ENCODE measurements at regions not wholly inside any gene's neighbourhood (a gene's known extent, or its start where the extent isn't known, plus 50 kb on each side); places are given as distances from the start of the nearest gene placed in this dataset.

DNA sequence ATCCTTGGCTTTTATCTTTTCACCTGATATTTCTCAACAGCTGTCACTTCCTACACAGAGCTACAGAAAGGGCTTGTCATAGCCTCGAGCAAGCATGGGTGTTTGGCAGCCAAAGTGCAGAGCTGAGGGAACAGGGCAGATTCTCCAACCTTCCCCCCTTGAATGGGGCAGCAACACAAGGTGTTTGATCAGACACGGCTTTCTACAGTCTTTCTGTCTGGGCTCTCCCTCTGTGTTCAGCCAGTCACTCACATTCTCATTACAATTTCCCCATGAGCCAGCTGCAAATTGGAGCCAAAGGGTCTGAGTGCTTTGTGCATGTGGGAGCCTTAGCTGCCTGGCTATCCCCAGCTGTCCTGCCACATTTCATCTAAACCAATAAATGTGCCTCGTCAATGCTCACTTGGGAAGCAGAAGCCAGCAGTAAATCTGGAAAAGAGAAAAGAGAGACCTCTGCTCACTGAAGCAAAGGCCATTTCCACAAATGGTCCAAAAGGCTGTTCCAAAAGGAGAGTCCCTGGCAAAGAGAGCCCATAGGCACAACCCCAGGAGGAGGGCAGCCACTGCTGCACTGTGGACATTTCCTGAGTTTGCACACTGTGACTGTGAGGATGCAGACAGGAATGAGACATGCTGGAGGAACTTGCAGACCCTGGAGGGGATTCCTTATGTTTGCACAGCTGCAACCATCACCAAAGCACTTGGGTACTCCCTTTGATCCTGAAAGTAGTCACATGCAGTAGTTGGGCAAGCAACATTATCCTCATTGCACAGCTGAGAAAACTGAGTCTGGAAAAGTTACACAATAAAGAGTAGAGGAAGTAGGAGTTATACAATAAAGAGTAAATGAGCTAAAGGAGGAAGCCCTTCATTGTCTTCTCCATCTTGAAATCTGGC, 186.8 kb downstream of the FAM181B start:
- H3K4me3 Mint-ChIP-seq (ENCODE audit: low read depth), result no peak overlapping the region
- H3K9me3 Mint-ChIP-seq (ENCODE audit: low read depth), result no peaks in the 10 kb centered on the region
- DNase-seq (ENCODE audit: low spot score, unreplicated experiment), result peak; percentile 9
- H3K27ac Mint-ChIP-seq, result no peak overlapping the region
- H3K36me3 Mint-ChIP-seq (ENCODE audit: insufficient read depth), result no peaks in the 10 kb centered on the region
- TF ChIP-seq, protein P1, sequence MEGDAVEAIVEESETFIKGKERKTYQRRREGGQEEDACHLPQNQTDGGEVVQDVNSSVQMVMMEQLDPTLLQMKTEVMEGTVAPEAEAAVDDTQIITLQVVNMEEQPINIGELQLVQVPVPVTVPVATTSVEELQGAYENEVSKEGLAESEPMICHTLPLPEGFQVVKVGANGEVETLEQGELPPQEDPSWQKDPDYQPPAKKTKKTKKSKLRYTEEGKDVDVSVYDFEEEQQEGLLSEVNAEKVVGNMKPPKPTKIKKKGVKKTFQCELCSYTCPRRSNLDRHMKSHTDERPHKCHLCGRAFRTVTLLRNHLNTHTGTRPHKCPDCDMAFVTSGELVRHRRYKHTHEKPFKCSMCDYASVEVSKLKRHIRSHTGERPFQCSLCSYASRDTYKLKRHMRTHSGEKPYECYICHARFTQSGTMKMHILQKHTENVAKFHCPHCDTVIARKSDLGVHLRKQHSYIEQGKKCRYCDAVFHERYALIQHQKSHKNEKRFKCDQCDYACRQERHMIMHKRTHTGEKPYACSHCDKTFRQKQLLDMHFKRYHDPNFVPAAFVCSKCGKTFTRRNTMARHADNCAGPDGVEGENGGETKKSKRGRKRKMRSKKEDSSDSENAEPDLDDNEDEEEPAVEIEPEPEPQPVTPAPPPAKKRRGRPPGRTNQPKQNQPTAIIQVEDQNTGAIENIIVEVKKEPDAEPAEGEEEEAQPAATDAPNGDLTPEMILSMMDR (IDR thresholded peaks at IDR 0.05; ENCODE audit: unreplicated experiment), result no peak
- no peaks in the 10 kb centered on the region for H3K4me1 Mint-ChIP-seq (ENCODE audit: low read depth)
- H3K27me3 Mint-ChIP-seq, result peaks cover 8% of the 10 kb centered on the region

DNA sequence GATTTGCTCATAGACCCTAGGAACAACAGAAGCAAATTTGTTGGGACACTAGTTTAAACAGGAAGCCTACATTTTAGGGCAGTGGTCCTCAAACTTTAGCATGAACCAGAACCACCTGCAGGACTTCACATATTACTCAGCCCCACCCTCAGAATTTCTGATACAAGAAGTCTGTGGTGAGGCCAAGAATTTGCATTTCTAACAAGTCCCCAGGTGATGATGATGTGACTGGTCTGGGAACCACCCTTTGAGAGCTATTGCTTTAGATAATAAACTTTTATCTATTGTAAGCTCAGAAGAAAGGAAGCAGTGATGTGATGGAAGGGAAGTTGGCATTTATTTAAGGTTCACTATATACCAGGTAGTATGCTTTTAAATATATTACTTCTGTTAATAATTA, 194.0 kb downstream of the FAM181B start:
- H3K4me3 Mint-ChIP-seq (ENCODE audit: low read depth), result no peak overlapping the region
- no peaks in the 10 kb centered on the region for H3K27me3 Mint-ChIP-seq
- H3K27ac Mint-ChIP-seq, result no peak overlapping the region
- peaks cover 5% of the 10 kb centered on the region for H3K4me1 Mint-ChIP-seq (ENCODE audit: low read depth)
- H3K9me3 Mint-ChIP-seq (ENCODE audit: low read depth), result no peaks in the 10 kb centered on the region
- TF ChIP-seq, protein P1 (IDR thresholded peaks at IDR 0.05; ENCODE audit: unreplicated experiment), result no peak
- H3K36me3 Mint-ChIP-seq (ENCODE audit: insufficient read depth), result no peaks in the 10 kb centered on the region
- no peak for DNase-seq (ENCODE audit: low spot score, unreplicated experiment)

DNA sequence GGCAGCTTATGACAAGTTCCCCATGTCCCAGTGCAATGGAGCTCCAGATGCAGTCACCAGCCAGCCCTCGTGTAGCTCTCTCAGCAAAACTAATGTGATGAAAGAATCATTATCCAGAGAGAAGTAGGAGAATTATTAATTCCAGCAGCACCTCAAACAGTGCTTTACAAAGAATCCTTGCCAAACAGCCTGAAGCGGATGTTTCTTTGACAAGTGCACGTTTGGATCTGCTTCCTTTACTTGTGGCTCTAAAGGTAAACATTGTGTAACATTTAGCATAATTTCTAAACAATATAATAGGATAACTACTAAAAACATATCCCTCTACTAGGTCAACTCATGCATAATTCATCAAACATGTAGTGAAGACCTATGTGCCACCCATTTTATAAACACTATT, 197.0 kb downstream of the FAM181B start:
- peaks cover 5% of the 10 kb centered on the region for H3K4me1 Mint-ChIP-seq (ENCODE audit: low read depth)
- no peaks in the 10 kb centered on the region for H3K9me3 Mint-ChIP-seq (ENCODE audit: low read depth)
- no peak overlapping the region for H3K27ac Mint-ChIP-seq
- DNase-seq (ENCODE audit: low spot score, unreplicated experiment), result no peak
- H3K27me3 Mint-ChIP-seq, result no peaks in the 10 kb centered on the region
- TF ChIP-seq, protein P1 (IDR thresholded peaks at IDR 0.05; ENCODE audit: unreplicated experiment), result no peak
- no peaks in the 10 kb centered on the region for H3K36me3 Mint-ChIP-seq (ENCODE audit: insufficient read depth)
- H3K4me3 Mint-ChIP-seq (ENCODE audit: low read depth), result no peak overlapping the region

DNA sequence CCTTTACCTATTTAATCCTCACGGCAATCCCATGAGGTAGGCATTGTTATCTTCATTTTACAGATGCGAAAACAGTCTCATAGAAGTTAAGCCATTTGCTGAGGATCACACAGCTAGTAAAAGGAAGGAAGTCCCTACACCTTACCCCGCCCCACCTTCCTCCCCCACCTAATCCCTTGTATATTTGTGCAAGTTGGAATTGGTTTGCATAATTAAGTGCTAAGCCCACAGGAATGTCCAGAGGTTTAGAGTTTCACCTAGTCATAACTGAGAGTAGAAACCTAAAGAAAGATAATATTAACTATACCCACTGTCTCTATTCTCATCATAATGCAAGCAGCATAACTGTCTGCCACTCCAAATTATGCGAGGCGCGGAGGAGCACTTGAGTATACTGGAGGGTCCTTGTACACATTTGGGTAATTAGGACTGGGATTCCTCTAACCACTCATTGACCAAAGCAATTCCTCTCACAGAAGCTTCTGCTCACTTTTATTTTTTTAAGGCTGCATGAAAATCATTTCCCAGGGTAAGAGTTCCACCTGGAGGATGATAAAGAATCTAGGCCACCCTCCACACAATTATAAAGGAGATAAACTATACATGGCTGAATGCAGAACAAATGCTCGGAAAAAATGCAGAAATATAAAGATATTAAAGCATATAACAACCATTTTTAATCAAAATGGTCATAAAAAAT, 199.9 kb downstream of the FAM181B start:
- DNase-seq (ENCODE audit: low spot score, unreplicated experiment), result no peak
- TF ChIP-seq, protein P1 (IDR thresholded peaks at IDR 0.05; ENCODE audit: unreplicated experiment), result no peak
- Mint-ChIP-seq H3K36me3 (ENCODE audit: insufficient read depth) (no peaks in the 10 kb centered on the region), H3K9me3 (ENCODE audit: low read depth) (peaks cover 4% of the 10 kb centered on the region), H3K27ac (no peak overlapping the region), H3K4me3 (ENCODE audit: low read depth) (no peak overlapping the region), H3K4me1 (ENCODE audit: low read depth) (peaks cover 5% of the 10 kb centered on the region), H3K27me3 (no peaks in the 10 kb centered on the region)

DNA sequence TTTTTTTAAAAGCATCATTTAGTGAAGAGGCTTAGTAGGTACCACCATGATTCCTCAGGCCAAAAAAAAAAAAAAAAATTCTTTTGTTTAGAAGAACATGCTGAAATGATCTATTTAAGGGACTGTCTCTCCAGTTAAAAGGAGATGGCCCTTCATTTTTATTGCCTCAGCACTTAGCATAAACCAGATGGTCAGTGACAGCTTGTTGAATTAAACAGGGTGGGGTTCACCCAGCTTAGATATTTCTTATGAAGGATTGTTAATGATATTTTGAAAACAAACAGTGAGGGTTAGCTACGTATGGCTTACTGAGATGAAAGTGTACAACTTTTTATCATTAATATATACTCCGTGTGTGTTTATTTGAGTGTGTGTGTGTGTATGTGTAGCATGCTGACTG, 203.7 kb downstream of the FAM181B start:
- H3K9me3 Mint-ChIP-seq (ENCODE audit: low read depth), result peaks cover 4% of the 10 kb centered on the region
- no peaks in the 10 kb centered on the region for H3K36me3 Mint-ChIP-seq (ENCODE audit: insufficient read depth)
- H3K4me3 Mint-ChIP-seq (ENCODE audit: low read depth), result no peak overlapping the region
- TF ChIP-seq, protein P1 (IDR thresholded peaks at IDR 0.05; ENCODE audit: unreplicated experiment), result no peak
- no peak for DNase-seq (ENCODE audit: low spot score, unreplicated experiment)
- peaks cover 2% of the 10 kb centered on the region for H3K4me1 Mint-ChIP-seq (ENCODE audit: low read depth)
- H3K27ac Mint-ChIP-seq, result no peak overlapping the region
- H3K27me3 Mint-ChIP-seq, result peaks cover 9% of the 10 kb centered on the region

Data from progenitor cell of endocrine pancreas (in vitro differentiated cells).